ENCODE measurements at regions not wholly inside any gene's neighbourhood (a gene's known extent, or its start where the extent isn't known, plus 50 kb on each side); places are given as distances from the start of the nearest gene placed in this dataset.

GRCh38 chr10:131775833-131776232, 125.0 kb upstream of the PPP2R2D start:
- no peak for DNase-seq (ENCODE audit: low read depth)

GRCh38 chr10:131776496-131776895, 124.3 kb upstream of the PPP2R2D start:
- no peak for DNase-seq (ENCODE audit: low read depth)

DNA sequence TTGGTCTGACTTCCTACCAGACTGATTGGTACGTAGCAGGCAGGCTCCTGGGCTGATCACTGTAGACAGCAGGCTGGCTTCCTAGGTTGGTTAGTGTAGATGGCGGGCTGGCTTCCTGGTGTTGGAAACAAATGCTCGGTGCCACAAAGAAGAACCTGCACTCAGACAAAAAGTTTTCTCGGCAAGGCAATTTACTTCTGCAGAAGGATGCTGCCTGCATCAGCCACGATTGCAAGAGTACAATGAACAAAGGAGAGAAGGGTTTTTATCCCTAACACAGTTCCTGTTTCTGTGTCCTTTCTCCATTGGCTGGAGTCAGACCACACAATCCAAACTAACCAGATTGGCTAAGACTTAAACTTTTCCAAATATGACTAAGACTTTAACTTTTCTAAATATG, 123.6 kb upstream of the PPP2R2D start:
- DNase-seq (ENCODE audit: low read depth), result no peak

DNA sequence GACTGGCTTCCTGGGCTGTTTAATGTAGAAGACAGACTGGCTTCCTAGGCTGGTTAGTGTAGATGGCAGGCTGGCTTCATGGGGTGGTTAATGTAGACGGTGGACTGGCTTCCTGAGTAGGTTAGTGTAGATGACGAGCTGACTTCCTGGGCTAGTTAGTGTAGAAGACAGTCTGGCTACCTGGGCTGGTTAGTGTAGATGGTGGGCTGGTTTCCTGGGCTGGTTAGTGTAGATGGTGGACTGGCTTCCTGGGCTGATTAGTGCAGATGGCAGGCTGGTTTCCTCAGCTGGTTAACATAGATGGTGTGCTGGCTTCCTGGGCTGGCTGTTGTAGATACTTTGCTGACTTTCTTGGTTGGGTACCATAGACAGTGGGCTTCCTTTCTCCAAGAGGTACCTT, 122.9 kb upstream of the PPP2R2D start:
- DNase-seq (ENCODE audit: low read depth), result no peak

DNA sequence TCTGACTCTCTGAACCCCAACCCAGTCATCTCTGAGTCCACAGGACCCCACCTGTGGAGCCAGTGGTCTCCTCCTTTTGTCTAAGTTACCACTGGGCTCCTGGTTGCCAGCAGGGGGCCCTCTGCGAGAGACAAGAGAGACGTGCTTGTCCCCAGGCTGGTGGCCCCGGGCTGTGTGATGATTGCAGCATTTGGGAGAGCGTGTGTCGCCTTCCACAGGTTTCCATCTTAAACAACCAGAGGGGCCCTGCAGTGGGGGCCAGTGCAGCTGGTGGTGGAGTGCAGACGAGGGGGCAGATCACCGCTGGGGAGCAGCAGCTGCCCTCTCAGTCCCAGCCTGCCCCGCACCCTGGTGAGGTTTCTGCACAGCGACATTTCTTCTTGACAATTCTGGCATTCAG, 122.4 kb upstream of the PPP2R2D start:
- no peak for DNase-seq (ENCODE audit: low read depth)

GRCh38 chr10:131778842-131779241, 122.0 kb upstream of the PPP2R2D start:
- DNase-seq (ENCODE audit: low read depth), result no peak

DNA sequence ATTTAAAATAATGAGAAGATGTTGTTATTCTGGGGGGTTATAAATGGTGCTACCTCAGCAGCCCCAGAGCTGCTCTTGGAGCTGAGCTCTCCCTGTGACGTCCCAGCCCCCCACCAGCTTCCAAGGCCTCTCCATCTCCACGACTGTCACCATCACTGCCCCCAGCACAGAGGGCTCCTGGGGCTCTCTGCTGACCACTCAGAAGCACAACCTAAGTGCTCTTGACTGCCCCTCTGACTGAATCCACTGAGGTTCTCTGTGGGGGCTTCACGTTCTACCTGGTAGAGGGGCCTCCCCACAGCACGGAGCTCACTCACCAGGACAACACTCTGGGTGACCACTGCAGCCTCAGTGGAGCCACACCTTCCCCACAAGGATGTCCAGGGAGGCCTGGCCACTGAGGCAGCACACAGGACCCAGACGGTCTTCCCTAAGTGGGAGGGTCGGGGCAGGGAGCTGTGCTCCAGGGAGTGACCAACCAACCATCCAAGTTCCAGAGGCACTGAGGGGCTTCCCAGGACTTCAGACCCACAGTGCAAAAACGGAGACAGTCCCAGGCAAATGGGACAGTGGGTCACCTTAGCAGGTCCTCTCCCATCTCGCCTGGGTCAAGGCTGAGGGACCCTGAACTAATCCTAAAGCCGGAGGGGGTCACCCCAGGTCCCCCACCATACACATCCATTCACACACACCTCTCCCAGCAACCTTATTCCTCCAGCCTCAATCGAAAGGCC, 121.0 kb upstream of the PPP2R2D start:
- DNase-seq (ENCODE audit: low read depth), result no peak

DNA sequence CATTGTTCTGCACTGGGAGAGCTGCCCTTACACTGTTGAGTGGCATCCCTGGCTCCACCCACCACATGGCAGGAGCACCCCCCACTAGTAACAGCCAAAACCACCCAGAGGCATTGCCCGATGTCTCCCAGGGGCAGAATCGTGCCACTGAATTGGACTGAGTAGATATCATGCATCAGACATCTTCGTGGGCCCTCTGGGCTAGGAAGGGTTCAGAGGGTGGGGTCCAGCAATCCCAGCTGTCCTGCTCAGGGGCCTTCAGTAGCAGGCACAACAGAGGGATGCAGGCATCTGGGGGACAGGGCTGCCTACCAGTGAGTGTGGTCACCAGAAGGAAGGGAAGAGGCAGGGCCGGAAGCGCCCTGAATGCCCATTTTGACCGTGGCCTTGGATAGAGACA, 119.7 kb upstream of the PPP2R2D start:
- no peak for DNase-seq (ENCODE audit: low read depth)

- DNase-seq (ENCODE audit: low read depth), result no peak
Measured at GRCh38 chr10:131781791-131782190, 119.0 kb upstream of the PPP2R2D start.

DNA sequence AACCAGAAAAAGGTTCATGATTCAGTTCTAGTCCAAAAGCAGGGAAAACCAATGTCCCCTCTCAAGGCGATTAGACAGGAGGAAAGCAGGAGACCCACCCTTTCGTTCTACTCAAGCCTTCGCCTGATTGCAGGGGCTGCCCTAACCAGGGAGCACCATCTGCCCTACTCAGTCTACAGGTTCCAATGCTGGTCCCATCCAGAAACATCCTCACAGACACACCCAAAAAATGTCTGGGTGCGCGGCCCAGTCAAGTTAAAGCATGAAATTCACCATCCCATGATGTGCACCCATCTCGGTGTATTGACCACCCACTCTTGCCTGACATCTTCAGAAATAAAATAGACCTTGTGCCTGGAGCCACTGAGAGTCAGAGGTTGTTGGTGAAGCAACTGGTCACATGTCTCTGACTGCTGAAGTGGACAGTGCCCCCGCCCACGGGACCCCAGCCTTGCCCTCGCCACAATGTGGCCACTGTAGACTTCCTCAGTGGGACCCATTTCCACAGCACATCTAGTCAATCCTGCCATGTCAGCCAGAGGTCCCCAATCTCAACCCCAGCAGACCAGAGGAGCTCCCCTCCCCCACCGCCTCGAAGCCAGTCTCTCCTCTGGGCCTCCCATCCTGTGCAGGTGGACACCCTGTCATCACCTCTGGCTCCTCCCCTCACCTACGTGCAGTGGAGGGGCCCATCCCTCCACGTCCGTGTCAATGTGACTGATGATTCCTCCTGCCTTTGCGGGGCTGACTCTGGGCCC, 116.3 kb upstream of the PPP2R2D start:
- no peak for DNase-seq (ENCODE audit: low read depth)

GRCh38 chr10:131785121-131785460, 115.7 kb upstream of the PPP2R2D start:
- no peak for DNase-seq (ENCODE audit: low read depth)

DNA sequence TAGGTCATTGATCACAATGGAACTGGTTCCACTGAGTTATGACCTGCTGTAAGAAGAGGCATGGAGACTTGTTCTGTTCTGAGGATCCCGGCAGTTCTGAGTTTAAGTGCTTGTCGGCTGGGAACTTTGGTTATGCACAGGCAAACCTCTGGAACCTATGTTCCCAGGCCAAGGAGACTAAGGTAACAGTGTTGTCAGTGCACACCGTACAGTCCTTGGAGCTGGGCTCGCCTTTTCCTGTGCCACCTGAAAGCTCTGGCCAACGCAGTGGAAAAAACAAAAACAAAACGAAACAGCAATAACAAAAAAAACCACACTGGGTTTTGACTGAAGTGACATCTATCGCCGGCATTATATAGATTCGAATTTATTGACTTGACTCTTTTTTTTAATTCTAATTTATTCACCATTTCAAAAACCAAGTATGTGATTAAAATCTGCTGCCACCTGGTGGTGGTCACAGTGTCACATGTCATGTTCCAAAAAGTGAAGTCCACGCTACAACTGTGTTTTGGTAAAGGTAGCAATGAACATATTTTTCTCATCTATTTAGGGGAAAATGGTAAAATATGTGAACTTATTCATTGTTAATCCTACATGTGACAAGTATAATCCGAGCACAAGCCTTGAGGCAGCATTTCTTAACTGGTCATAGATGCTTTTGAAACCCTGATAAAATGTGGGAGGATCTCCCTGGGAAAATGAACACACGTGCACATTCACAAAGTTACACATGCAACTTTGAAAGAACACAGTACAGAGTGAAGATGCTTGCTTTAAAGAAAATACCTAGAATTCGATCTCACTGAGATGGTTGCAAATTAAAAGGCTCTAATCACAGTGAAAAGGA, 113.8 kb upstream of the PPP2R2D start:
- peak; percentile 1 for DNase-seq (ENCODE audit: low read depth)

GRCh38 chr10:131787961-131788360, 112.8 kb upstream of the PPP2R2D start:
- DNase-seq (ENCODE audit: low read depth), result no peak

DNA sequence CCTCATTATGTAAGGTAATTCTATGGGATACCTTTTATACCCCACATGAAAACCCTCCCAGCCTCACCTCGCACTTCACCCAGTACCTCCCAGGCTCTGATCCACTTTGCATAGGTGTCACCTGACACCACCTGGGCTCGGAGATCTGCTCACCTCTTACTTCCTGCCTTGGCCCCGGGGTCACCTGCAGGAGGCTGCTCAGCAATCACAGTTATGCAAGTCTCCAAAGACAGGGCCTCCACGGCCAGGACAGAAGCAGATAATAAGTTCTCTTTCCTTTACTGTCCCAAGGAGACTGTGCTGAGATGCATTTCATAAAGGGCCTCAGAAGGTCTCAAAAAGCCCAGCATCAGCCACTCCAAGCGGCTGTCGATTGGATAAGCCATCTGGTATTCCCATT, 112.4 kb upstream of the PPP2R2D start:
- DNase-seq (ENCODE audit: low read depth), result no peak

DNA sequence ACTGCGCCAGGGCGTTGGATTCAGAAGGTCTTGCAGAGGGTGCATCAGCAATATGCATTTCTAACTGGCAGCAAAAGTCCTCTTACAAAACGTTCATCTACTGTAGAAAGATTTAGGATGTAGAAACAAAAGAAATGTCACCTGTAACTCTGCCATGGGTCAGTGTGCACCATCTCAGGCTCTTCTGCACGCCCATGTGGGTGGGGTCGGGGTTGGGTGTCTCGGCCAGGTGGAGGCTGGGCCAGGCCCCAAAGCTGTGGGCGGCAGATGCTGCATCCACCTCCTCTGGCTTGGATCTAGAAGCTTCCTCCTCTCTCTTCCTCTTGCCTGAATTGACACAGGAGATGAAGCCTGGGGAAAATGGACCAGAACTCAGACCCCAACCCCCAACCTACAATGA, 111.3 kb upstream of the PPP2R2D start:
- DNase-seq (ENCODE audit: low read depth), result no peak

GRCh38 chr10:131790021-131790420, 110.8 kb upstream of the PPP2R2D start:
- no peak for DNase-seq (ENCODE audit: low read depth)

GRCh38 chr10:131792011-131792651, 108.7 kb upstream of the PPP2R2D start:
- DNase-seq (ENCODE audit: low read depth), result no peak

DNA sequence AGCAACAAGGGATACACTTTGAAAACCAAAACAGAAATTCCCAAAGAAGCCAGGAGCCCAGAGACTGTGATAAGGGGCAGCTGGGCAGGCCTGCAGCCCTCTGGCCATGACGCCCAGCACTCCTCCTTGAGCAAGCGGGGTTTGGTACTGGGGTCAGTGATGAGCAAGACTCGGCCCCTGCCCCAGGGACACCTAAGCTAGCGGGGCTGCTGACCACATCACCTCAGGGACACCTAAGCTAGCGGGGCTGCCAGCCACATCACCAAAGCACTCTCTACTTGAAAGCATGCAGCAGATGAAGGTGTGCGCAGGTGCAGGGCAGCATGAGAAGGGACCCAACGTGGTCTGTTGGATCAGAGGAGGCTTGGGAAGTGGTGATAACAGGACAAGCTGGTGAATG, 108.0 kb upstream of the PPP2R2D start:
- no peak for DNase-seq (ENCODE audit: low read depth)

- DNase-seq (ENCODE audit: low read depth), result no peak
Measured at GRCh38 chr10:131795761-131796160, 105.0 kb upstream of the PPP2R2D start.

- DNase-seq (ENCODE audit: low read depth), result no peak
Measured at GRCh38 chr10:131797626-131798025, 103.2 kb upstream of the PPP2R2D start.

- DNase-seq (ENCODE audit: low read depth), result no peak
Measured at GRCh38 chr10:131799429-131799828, 101.4 kb upstream of the PPP2R2D start.

DNA sequence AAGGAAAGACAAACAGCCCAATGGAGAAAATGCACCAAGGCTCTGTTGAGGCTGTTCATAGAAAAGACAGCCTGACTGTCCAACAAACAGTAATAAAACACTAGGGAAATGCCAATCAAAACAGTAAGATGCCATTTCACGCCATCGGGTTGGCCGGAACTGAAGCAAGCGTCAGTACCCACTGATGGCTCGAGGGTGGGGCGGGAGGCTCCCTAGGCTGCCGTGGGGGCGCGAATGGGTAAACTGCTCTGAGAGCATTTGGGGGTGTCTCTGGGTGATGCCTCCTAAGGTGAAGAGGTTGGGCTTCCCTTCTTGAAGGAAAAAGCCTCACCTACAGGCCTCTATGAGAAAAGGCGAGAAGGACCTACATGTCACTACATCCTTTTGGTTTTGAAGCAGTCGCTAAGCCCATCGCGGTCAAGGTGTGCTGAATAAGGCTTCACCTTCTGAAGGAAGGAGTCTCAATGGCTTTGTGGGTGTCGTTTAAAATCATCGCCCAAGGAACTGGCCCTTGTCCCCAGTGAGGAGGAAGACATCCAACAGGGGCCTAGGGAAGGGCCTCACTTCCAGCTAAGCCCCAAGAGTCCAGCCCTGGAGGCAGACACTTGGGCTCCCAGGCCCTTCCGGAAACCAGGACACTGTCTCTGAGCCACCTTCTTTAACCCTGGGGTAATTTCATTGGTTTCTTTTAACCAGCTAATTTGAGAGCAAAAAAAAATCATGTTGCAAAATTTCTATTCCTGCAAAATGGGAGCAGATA, 98.5 kb upstream of the PPP2R2D start:
- DNase-seq (ENCODE audit: low read depth), result no peak

Data from non-pigmented ciliary epithelial cell (primary cell).